ENCODE measurements at regions not wholly inside any gene's neighbourhood (a gene's known extent, or its start where the extent isn't known, plus 50 kb on each side); places are given as distances from the start of the nearest gene placed in this dataset.

DNA sequence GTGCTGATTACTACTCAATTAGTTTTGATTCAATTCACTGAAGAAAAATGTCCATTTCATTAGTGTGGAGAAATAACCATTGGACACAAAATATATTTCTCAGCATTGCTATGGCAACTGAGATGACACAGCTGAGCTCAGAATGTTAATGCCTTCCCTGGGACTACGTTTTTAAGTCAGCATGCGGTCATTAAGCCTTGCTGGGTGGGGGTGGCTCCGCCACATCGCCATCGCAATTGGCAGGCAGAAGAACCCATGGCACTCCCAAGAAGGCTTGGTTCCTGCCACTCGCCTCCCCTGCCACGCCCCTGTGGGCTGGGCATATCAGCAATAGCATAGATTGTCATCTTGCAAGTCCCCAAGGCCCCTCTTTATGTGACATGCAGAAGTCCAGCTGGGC, 256.7 kb upstream of the CAMK1G start:
- no peaks in the 10 kb centered on the region for H3K79me2 ChIP-seq (replicated peaks; ENCODE audit: insufficient read depth)
- H2AFZ ChIP-seq: no peak overlapping the region
- Mint-ChIP-seq H3K27me3 (ENCODE audit: insufficient read depth, low read depth, poor library complexity) (no peaks in the 10 kb centered on the region), H3K4me3 (no peak overlapping the region), H3K4me1 (peaks cover 2% of the 10 kb centered on the region; the same call in 2 of the 3 replicates), H3K9me3 (peaks cover 1% of the 10 kb centered on the region; the same call in 2 of the 3 replicates), H3K27ac (no peak overlapping the region), H3K36me3 (ENCODE audit: low read depth) (no peaks in the 10 kb centered on the region)
- no peak for ATAC-seq
- H3K4me1 ChIP-seq (ENCODE audit: insufficient read depth): no peaks in the 10 kb centered on the region
- no peak overlapping the region for H3K4me2 ChIP-seq
- TF ChIP-seq ZNF114 (CRISPR knock-in tag; IDR thresholded peaks at IDR 0.05) (no peak), ZNF331 (CRISPR knock-in tag; IDR thresholded peaks at IDR 0.05; ENCODE audit: low read depth) (no peak), NANOG (IDR thresholded peaks at IDR 0.05; ENCODE audit: borderline replicate concordance) (no peak), POLR2AphosphoS5 (IDR thresholded peaks at IDR 0.05; ENCODE audit: low read depth) (no peak)
- H3K4me3 ChIP-seq: no peak overlapping the region
- no peak overlapping the region for H3K27ac ChIP-seq (ENCODE audit: low read depth)
- no peaks in the 10 kb centered on the region for H4K20me1 ChIP-seq (replicated peaks; ENCODE audit: insufficient read depth)
- no peaks in the 10 kb centered on the region for H3K9me2 ChIP-seq (ENCODE audit: insufficient read depth)
- no peaks in the 10 kb centered on the region for H3F3A ChIP-seq (replicated peaks; ENCODE audit: low read depth)
- no peaks in the 10 kb centered on the region for H3K36me3 ChIP-seq (ENCODE audit: insufficient read depth)
- H3K27me3 ChIP-seq (ENCODE audit: insufficient read depth): no peaks in the 10 kb centered on the region
- no peak for DNase-seq (ENCODE audit: low spot score)

DNA sequence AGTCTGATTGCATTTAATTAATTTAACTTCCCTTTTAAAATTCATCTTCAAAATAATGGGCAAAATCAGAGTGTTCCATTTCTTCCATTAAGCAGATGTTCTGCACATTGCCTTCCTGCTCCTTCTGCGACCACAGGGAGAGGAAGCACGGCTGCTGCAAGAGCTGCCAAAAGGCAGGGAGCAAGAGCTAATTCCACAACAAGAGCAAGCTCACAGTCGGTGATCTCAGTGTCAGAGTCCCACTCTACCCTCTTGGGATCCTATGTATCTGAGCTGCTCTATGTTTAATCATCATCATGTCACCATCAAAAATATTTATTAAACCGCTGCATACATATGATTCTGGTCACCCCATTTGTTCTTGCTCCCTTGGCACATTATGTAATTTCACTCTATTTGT, 255.3 kb upstream of the CAMK1G start:
- H3K27ac Mint-ChIP-seq: no peak overlapping the region
- Histone ChIP-seq H3K9me2 (ENCODE audit: insufficient read depth) (no peaks in the 10 kb centered on the region), H3K27me3 (ENCODE audit: insufficient read depth) (no peaks in the 10 kb centered on the region), H3K36me3 (ENCODE audit: insufficient read depth) (no peaks in the 10 kb centered on the region), H2AFZ (no peak overlapping the region), H3F3A (replicated peaks; ENCODE audit: low read depth) (no peaks in the 10 kb centered on the region), H3K4me2 (no peak overlapping the region), H3K4me3 (no peak overlapping the region), H4K20me1 (replicated peaks; ENCODE audit: insufficient read depth) (no peaks in the 10 kb centered on the region), H3K4me1 (ENCODE audit: insufficient read depth) (peaks cover 2% of the 10 kb centered on the region; the same call in 1 of the 2 replicates), H3K79me2 (replicated peaks; ENCODE audit: insufficient read depth) (no peaks in the 10 kb centered on the region), H3K27ac (ENCODE audit: low read depth) (no peak overlapping the region)
- peaks cover 7% of the 10 kb centered on the region for H3K4me1 Mint-ChIP-seq
- DNase-seq (ENCODE audit: low spot score) (no peak), ATAC-seq (no peak)
- no peaks in the 10 kb centered on the region for H3K27me3 Mint-ChIP-seq (ENCODE audit: insufficient read depth, low read depth, poor library complexity)
- no peak overlapping the region for H3K4me3 Mint-ChIP-seq
- H3K9me3 Mint-ChIP-seq: no peaks in the 10 kb centered on the region
- TF ChIP-seq, protein P1, sequence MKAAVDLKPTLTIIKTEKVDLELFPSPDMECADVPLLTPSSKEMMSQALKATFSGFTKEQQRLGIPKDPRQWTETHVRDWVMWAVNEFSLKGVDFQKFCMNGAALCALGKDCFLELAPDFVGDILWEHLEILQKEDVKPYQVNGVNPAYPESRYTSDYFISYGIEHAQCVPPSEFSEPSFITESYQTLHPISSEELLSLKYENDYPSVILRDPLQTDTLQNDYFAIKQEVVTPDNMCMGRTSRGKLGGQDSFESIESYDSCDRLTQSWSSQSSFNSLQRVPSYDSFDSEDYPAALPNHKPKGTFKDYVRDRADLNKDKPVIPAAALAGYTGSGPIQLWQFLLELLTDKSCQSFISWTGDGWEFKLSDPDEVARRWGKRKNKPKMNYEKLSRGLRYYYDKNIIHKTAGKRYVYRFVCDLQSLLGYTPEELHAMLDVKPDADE (IDR thresholded peaks at IDR 0.05): no peak
- no peak for TF ChIP-seq STAT1 (IDR thresholded peaks at IDR 0.05; ENCODE audit: unreplicated experiment)
- H3K36me3 Mint-ChIP-seq (ENCODE audit: low read depth): no peaks in the 10 kb centered on the region

DNA sequence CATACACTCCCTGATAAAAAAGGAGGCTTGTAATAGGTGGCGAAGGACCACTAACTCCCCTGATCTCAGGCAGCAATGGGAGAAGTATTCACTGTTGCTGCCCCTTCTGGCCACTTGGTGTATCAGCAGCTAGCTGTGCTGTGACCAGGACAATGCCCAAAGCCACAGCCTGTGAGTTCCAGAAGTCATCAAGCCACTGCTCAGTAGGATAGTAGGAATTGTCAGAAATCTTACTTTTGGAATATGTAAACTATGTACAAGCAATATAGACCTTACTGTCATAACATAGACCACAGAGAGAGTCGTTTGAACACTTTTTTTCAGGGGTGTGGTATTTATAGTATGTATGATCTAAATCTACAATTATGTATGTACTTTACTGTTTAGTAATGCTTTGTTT, 248.3 kb upstream of the CAMK1G start:
- Mint-ChIP-seq H3K27ac (no peak overlapping the region), H3K36me3 (ENCODE audit: low read depth) (no peaks in the 10 kb centered on the region), H3K4me3 (no peak overlapping the region), H3K27me3 (ENCODE audit: insufficient read depth, low read depth, poor library complexity) (no peaks in the 10 kb centered on the region), H3K4me1 (peaks cover 4% of the 10 kb centered on the region), H3K9me3 (no peaks in the 10 kb centered on the region; the same call in 2 of the 3 replicates)
- Histone ChIP-seq H4K20me1 (replicated peaks; ENCODE audit: insufficient read depth) (no peaks in the 10 kb centered on the region), H2AFZ (no peak overlapping the region), H3K9me2 (ENCODE audit: insufficient read depth) (no peaks in the 10 kb centered on the region), H3K27ac (ENCODE audit: low read depth) (no peak overlapping the region), H3K36me3 (ENCODE audit: insufficient read depth) (no peaks in the 10 kb centered on the region), H3K4me3 (no peak overlapping the region), H3F3A (replicated peaks; ENCODE audit: low read depth) (no peaks in the 10 kb centered on the region), H3K79me2 (replicated peaks; ENCODE audit: insufficient read depth) (no peaks in the 10 kb centered on the region), H3K4me2 (no peak overlapping the region), H3K27me3 (ENCODE audit: insufficient read depth) (no peaks in the 10 kb centered on the region), H3K4me1 (ENCODE audit: insufficient read depth) (peaks cover 2% of the 10 kb centered on the region; the same call in 1 of the 2 replicates)
- DNase-seq (ENCODE audit: low spot score) (peak; percentile 88), ATAC-seq (peak; percentile 99)
- TF ChIP-seq, protein P2, sequence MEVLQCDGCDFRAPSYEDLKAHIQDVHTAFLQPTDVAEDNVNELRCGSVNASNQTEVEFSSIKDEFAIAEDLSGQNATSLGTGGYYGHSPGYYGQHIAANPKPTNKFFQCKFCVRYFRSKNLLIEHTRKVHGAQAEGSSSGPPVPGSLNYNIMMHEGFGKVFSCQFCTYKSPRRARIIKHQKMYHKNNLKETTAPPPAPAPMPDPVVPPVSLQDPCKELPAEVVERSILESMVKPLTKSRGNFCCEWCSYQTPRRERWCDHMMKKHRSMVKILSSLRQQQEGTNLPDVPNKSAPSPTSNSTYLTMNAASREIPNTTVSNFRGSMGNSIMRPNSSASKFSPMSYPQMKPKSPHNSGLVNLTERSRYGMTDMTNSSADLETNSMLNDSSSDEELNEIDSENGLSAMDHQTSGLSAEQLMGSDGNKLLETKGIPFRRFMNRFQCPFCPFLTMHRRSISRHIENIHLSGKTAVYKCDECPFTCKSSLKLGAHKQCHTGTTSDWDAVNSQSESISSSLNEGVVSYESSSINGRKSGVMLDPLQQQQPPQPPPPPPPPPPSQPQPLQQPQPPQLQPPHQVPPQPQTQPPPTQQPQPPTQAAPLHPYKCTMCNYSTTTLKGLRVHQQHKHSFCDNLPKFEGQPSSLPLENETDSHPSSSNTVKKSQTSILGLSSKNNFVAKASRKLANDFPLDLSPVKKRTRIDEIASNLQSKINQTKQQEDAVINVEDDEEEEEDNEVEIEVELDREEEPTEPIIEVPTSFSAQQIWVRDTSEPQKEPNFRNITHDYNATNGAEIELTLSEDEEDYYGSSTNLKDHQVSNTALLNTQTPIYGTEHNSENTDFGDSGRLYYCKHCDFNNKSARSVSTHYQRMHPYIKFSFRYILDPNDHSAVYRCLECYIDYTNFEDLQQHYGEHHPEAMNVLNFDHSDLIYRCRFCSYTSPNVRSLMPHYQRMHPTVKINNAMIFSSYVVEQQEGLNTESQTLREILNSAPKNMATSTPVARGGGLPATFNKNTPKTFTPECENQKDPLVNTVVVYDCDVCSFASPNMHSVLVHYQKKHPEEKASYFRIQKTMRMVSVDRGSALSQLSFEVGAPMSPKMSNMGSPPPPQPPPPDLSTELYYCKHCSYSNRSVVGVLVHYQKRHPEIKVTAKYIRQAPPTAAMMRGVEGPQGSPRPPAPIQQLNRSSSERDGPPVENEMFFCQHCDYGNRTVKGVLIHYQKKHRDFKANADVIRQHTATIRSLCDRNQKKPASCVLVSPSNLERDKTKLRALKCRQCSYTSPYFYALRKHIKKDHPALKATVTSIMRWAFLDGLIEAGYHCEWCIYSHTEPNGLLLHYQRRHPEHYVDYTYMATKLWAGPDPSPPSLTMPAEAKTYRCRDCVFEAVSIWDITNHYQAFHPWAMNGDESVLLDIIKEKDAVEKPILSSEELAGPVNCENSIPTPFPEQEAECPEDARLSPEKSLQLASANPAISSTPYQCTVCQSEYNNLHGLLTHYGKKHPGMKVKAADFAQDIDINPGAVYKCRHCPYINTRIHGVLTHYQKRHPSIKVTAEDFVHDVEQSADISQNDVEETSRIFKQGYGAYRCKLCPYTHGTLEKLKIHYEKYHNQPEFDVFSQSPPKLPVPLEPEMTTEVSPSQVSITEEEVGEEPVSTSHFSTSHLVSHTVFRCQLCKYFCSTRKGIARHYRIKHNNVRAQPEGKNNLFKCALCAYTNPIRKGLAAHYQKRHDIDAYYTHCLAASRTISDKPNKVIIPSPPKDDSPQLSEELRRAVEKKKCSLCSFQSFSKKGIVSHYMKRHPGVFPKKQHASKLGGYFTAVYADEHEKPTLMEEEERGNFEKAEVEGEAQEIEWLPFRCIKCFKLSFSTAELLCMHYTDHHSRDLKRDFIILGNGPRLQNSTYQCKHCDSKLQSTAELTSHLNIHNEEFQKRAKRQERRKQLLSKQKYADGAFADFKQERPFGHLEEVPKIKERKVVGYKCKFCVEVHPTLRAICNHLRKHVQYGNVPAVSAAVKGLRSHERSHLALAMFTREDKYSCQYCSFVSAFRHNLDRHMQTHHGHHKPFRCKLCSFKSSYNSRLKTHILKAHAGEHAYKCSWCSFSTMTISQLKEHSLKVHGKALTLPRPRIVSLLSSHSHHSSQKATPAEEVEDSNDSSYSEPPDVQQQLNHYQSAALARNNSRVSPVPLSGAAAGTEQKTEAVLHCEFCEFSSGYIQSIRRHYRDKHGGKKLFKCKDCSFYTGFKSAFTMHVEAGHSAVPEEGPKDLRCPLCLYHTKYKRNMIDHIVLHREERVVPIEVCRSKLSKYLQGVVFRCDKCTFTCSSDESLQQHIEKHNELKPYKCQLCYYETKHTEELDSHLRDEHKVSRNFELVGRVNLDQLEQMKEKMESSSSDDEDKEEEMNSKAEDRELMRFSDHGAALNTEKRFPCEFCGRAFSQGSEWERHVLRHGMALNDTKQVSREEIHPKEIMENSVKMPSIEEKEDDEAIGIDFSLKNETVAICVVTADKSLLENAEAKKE (CRISPR knock-in tag; IDR thresholded peaks at IDR 0.05): no peak
- TF ChIP-seq, protein P1 (IDR thresholded peaks at IDR 0.05): no peak
- TF ChIP-seq NANOG (IDR thresholded peaks at IDR 0.05; ENCODE audit: borderline replicate concordance) (no peak), EZH2 (IDR thresholded peaks at IDR 0.05; ENCODE audit: low read depth, unreplicated experiment) (no peak)

Measured in GM23338 (cell line).